SK-N-SH (cell line): ENCODE measurements at regions not wholly inside any gene's neighbourhood (a gene's known extent, or its start where the extent isn't known, plus 50 kb on each side); places are given as distances from the start of the nearest gene placed in this dataset.

Source experiments
- CTCF ChIA-PET: fragments of 300-600, 350-600 bp; formaldehyde crosslinking; extraction: SDS; loops from one replicate; lab custom pipeline; 2021; lab: Yijun Ruan, JAX
- POLR2A ChIA-PET: fragments of 350-600 bp; sonication (Branson Sonifier 250); formaldehyde crosslinking; extraction: SDS; loops from one replicate; lab custom pipeline; 2020; ENCODE audit warnings: antibody characterized with exemption, inconsistent platforms; lab: Yijun Ruan, JAX
- DNase-seq: peaks from one replicate; pipeline ENCODE4 v3.0.0; 2012
- H2AFZ ChIP-seq: fragments of 200-600 bp; sonication (generic); 2 replicates; pipeline ENCODE4 v1.8.1; 2016; ENCODE audit warnings: antibody characterized with exemption, mild to moderate bottlenecking, low read depth
- H3F3A ChIP-seq: fragments of 200-600 bp; sonication (generic); replicated peaks from 2 replicates; pipeline ENCODE3; 2016; ENCODE audit warnings: antibody characterized with exemption, mild to moderate bottlenecking; ENCODE audit not compliant: insufficient read depth
- H3K27ac ChIP-seq, 2 experiments: fragments of 200-500 bp in 1 of 2; fragments of 200-600 bp in 1 of 2; sonication (Bioruptor generic) in 1 of 2; sonication (generic), shearing (Covaris generic) in 1 of 2; 2 replicates each; pipeline versions ENCODE4 v1.5.1 to v1.6.1; 2014 to 2016; ENCODE audit warnings: low read depth in 2 of 2, inconsistent platforms in 1 of 2, low read length in 1 of 2, mild to moderate bottlenecking in 1 of 2, mixed read lengths in 1 of 2
- H3K27me3 ChIP-seq: fragments of 200-600 bp; sonication (generic), shearing (Covaris generic); 2 replicates; pipeline ENCODE4 v1.6.1; 2016; ENCODE audit warnings: mixed run types; ENCODE audit not compliant: insufficient read depth
- H3K36me3 ChIP-seq, 2 experiments: fragments of 200-500 bp in 1 of 2; fragments of 200-600 bp in 1 of 2; sonication (Bioruptor generic) in 1 of 2; sonication (generic) in 1 of 2; replicated peaks in 1 of 2; 2 replicates each; pipeline versions ENCODE3 to v1.5.1; 2014 to 2016; ENCODE audit warnings: low read length in 1 of 2, mild to moderate bottlenecking in 1 of 2; ENCODE audit not compliant: insufficient read depth in 2 of 2, control insufficient read depth in 1 of 2
- H3K4me1 ChIP-seq, 2 experiments: fragments of 200-500 bp in 1 of 2; fragments of 200-600 bp in 1 of 2; sonication (Bioruptor generic) in 1 of 2; sonication (generic), shearing (Covaris generic) in 1 of 2; 2 replicates each; pipeline versions ENCODE4 v1.5.1 to v1.6.1; 2014 to 2016; ENCODE audit warnings: low read depth in 1 of 2, low read length in 1 of 2, mixed run types in 1 of 2; ENCODE audit not compliant: insufficient read depth in 2 of 2, control insufficient read depth in 1 of 2
- H3K4me2 ChIP-seq: fragments of 200-600 bp; sonication (generic), shearing (Covaris generic); 2 replicates; pipeline ENCODE4 v1.6.1; 2017; ENCODE audit warnings: mixed run types
- H3K4me3 ChIP-seq, 2 experiments: fragments of 200-500 bp in 1 of 2; fragments of 200-600 bp in 1 of 2; sonication (Bioruptor generic) in 1 of 2; sonication (generic), shearing (Covaris generic) in 1 of 2; 2 replicates each; pipeline versions ENCODE4 v1.5.1 to v1.8.1; 2014 to 2016; ENCODE audit warnings: low read depth in 2 of 2, inconsistent platforms in 1 of 2, low read length in 1 of 2, mild to moderate bottlenecking in 1 of 2, mixed read lengths in 1 of 2, moderate library complexity in 1 of 2
- H3K79me2 ChIP-seq: fragments of 200-600 bp; sonication (generic); 2 replicates; pipeline ENCODE4 v1.8.1; 2017; ENCODE audit warnings: mild to moderate bottlenecking; ENCODE audit not compliant: insufficient read depth
- H3K9ac ChIP-seq: fragments of 200-600 bp; sonication (generic); 2 replicates; pipeline ENCODE4 v1.6.1; 2017; ENCODE audit warnings: mixed run types
- H3K9me2 ChIP-seq: fragments of 200-600 bp; sonication (generic); 2 replicates; pipeline ENCODE4 v1.6.1; 2017; ENCODE audit warnings: mixed run types
- H3K9me3 ChIP-seq: fragments of 200-600 bp; sonication (generic); 2 replicates; pipeline ENCODE4 v1.6.1; 2017; ENCODE audit warnings: mixed run types, mild to moderate bottlenecking, moderate library complexity
- H4K20me1 ChIP-seq: fragments of 200-600 bp; sonication (generic); 2 replicates; pipeline ENCODE4 v1.6.1; 2017; ENCODE audit warnings: mild to moderate bottlenecking, mixed run types; ENCODE audit not compliant: insufficient read depth
- ELF1 ChIP-seq: IDR thresholded peaks from 2 replicates; pipeline ENCODE4 v1.4.0; 2012
- FOXJ3 ChIP-seq: sonication (generic); formaldehyde crosslinking; IDR thresholded peaks from 2 replicates; pipeline ENCODE4 v1.5.1; 2020; ENCODE audit warnings: mild to moderate bottlenecking, missing genetic modification reagents
- GABPA ChIP-seq: IDR thresholded peaks from 2 replicates; pipeline ENCODE4 v1.4.0; 2012; ENCODE audit warnings: low read depth, mild to moderate bottlenecking
- GATA2 ChIP-seq: sonication (generic); formaldehyde crosslinking; IDR thresholded peaks from 2 replicates; pipeline ENCODE4 v1.5.0; 2020; ENCODE audit warnings: mild to moderate bottlenecking, missing genetic modification reagents
- JUND ChIP-seq: IDR thresholded peaks from 2 replicates; pipeline ENCODE4 v1.4.0; 2012
- MAX ChIP-seq: IDR thresholded peaks from 2 replicates; pipeline ENCODE4 v1.4.0; 2012; ENCODE audit warnings: low read depth
- NRF1 ChIP-seq: IDR thresholded peaks from 2 replicates; pipeline ENCODE4 v1.6.1; 2012; ENCODE audit warnings: low read depth, mild to moderate bottlenecking, low read length
- RAD21 ChIP-seq: IDR thresholded peaks from 2 replicates; pipeline ENCODE4 v1.6.1; 2012; ENCODE audit warnings: mild to moderate bottlenecking, low read length
- RFX5 ChIP-seq: IDR thresholded peaks from 2 replicates; pipeline ENCODE4 v1.6.1; 2012; ENCODE audit warnings: mild to moderate bottlenecking, improper control_type of control experiment, low read length
- RXRA ChIP-seq: IDR thresholded peaks from 2 replicates; pipeline ENCODE4 v1.4.0; 2012; ENCODE audit warnings: low read depth, mild to moderate bottlenecking, borderline replicate concordance
- SIN3A ChIP-seq: IDR thresholded peaks from 2 replicates; pipeline ENCODE4 v1.6.1; 2012; ENCODE audit warnings: low read depth, mild to moderate bottlenecking, low read length, moderate library complexity, borderline replicate concordance
- SMC3 ChIP-seq: IDR thresholded peaks from 2 replicates; pipeline ENCODE4 v1.6.1; 2012; ENCODE audit warnings: low read depth, low read length, improper control_type of control experiment
- TEAD4 ChIP-seq: IDR thresholded peaks from 2 replicates; pipeline ENCODE4 v1.4.0; 2012; ENCODE audit warnings: mild to moderate bottlenecking, borderline replicate concordance; ENCODE audit not compliant: insufficient read depth
- WGBS: methylation state at CpG from one replicate; pipeline ENCODE4 v1.1.6; 2017; ENCODE audit warnings: low lambda C conversion rate; 5-methylcytosine and 5-hydroxymethylcytosine counted together
- TF ChIP-seq, protein P1 (sequence below): fragments of 150-350 bp; IDR thresholded peaks from 2 replicates; pipeline ENCODE4 v1.6.1; 2017; ENCODE audit warnings: antibody characterized with exemption, low read length, low read depth, borderline replicate concordance
- TF ChIP-seq, protein P2 (sequence below): fragments of 200-600 bp; sonication (generic); IDR thresholded peaks from 2 replicates; pipeline ENCODE4 v1.6.1; 2017; ENCODE audit warnings: antibody characterized with exemption, mild to moderate bottlenecking, moderate library complexity
- TF ChIP-seq, protein P3 (sequence below): IDR thresholded peaks from 2 replicates; pipeline ENCODE4 v1.4.0; 2012; ENCODE audit warnings: low read depth, borderline replicate concordance

- no peak for DNase-seq
- Histone ChIP-seq H4K20me1 (0 out of 2 replicates have a peak, but pooled peaks cover 3% of the 10 kb centered on the region), H3K36me3 (no peaks in the 10 kb centered on the region), H3K4me2 (no peak overlapping the region), H3K9me3 (no peaks in the 10 kb centered on the region), H3K79me2 (no peaks in the 10 kb centered on the region), H3K4me3 (no peak overlapping the region), H3K4me1 (no peaks in the 10 kb centered on the region), H3K27ac (no peak overlapping the region), H3K27me3 (no peaks in the 10 kb centered on the region), H3K9ac (no peak overlapping the region), H2AFZ (no peak overlapping the region), H3K9me2 (no peaks in the 10 kb centered on the region; the same call in 1 of the 2 replicates)
- 31% methylated on average over 3 of the region's 3 CpGs for WGBS
- ChIA-PET CTCF (interaction anchor here (1.0 kb wide), 1 partner anchor 11 kb away, joined by 4 read pairs; no protein-coding TSS in a partner anchor), POLR2A (no interaction called here)
- TF ChIP-seq NRF1, result no peak
- TF ChIP-seq SMC3, result no peak
- TF ChIP-seq TEAD4, result no peak
- TF ChIP-seq GATA2, result no peak
- TF ChIP-seq, protein P1, sequence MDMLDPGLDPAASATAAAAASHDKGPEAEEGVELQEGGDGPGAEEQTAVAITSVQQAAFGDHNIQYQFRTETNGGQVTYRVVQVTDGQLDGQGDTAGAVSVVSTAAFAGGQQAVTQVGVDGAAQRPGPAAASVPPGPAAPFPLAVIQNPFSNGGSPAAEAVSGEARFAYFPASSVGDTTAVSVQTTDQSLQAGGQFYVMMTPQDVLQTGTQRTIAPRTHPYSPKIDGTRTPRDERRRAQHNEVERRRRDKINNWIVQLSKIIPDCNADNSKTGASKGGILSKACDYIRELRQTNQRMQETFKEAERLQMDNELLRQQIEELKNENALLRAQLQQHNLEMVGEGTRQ, result no peak
- no peak for TF ChIP-seq FOXJ3 (CRISPR knock-in tag)
- TF ChIP-seq GABPA, result no peak
- TF ChIP-seq MAX, result no peak
- TF ChIP-seq RXRA, result no peak
- TF ChIP-seq RAD21, result no peak
- TF ChIP-seq, protein P2, sequence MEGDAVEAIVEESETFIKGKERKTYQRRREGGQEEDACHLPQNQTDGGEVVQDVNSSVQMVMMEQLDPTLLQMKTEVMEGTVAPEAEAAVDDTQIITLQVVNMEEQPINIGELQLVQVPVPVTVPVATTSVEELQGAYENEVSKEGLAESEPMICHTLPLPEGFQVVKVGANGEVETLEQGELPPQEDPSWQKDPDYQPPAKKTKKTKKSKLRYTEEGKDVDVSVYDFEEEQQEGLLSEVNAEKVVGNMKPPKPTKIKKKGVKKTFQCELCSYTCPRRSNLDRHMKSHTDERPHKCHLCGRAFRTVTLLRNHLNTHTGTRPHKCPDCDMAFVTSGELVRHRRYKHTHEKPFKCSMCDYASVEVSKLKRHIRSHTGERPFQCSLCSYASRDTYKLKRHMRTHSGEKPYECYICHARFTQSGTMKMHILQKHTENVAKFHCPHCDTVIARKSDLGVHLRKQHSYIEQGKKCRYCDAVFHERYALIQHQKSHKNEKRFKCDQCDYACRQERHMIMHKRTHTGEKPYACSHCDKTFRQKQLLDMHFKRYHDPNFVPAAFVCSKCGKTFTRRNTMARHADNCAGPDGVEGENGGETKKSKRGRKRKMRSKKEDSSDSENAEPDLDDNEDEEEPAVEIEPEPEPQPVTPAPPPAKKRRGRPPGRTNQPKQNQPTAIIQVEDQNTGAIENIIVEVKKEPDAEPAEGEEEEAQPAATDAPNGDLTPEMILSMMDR, result no peak
- TF ChIP-seq JUND, result no peak
- TF ChIP-seq, protein P3, sequence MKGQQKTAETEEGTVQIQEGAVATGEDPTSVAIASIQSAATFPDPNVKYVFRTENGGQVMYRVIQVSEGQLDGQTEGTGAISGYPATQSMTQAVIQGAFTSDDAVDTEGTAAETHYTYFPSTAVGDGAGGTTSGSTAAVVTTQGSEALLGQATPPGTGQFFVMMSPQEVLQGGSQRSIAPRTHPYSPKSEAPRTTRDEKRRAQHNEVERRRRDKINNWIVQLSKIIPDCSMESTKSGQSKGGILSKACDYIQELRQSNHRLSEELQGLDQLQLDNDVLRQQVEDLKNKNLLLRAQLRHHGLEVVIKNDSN, result no peak
- no peak for TF ChIP-seq RFX5
- no peak for TF ChIP-seq ELF1
- no peak for TF ChIP-seq SIN3A
- TF ChIP-seq, all 33 proteins: peak for 0
- no peaks in the 10 kb centered on the region for H3F3A ChIP-seq
These were observed 187.7 kb downstream of the ICOS start for GRCh38 chr2:204124140-204124750.
